Kidney capillary endothelial cell (primary cell): ENCODE measurements at regions not wholly inside any gene's neighbourhood (a gene's known extent, or its start where the extent isn't known, plus 50 kb on each side); places are given as distances from the start of the nearest gene placed in this dataset.

Experiments
- DNase-seq: peaks from one replicate; pipeline ENCODE4 v3.0.0-alpha.2; 2018; ENCODE audit warnings: low spot score

GRCh38 chr3:109210501-109210900 is 74.0 kb downstream of the C3orf85 start:
- DNase-seq, result no peak

- DNase-seq, result no peak
These were observed 75.4 kb downstream of the C3orf85 start for GRCh38 chr3:109211941-109212340.

- DNase-seq, result no peak
These were observed 76.8 kb downstream of the C3orf85 start for GRCh38 chr3:109213321-109213720.

- DNase-seq, result peak; percentile 15
These were observed 87.8 kb downstream of the C3orf85 start for GRCh38 chr3:109224333-109224732.

GRCh38 chr3:109225516-109225915 is 89.0 kb downstream of the C3orf85 start:
- no peak for DNase-seq

GRCh38 chr3:109228391-109229080 is 87.8 kb downstream of the DPPA2 start:
- no peak for DNase-seq

- DNase-seq, result no peak
These were observed 87.0 kb downstream of the DPPA2 start for GRCh38 chr3:109229174-109229847.

GRCh38 chr3:109234300-109234699 is 82.0 kb downstream of the DPPA2 start:
- no peak for DNase-seq

- no peak for DNase-seq
These were observed 74.7 kb downstream of the DPPA2 start for GRCh38 chr3:109241459-109242186.

GRCh38 chr3:109242187-109242523 is 74.2 kb downstream of the DPPA2 start:
- DNase-seq, result no peak
